Coronary artery (tissue), 2 donors: ENCODE measurements at regions not wholly inside any gene's neighbourhood (a gene's known extent, or its start where the extent isn't known, plus 50 kb on each side); places are given as distances from the start of the nearest gene placed in this dataset.

ENCODE experiments used
- DNase-seq: peaks from one replicate; pipeline ENCODE4 v3.0.0-alpha.2; 2017; ENCODE audit warnings: low spot score
- H3K27ac ChIP-seq, 2 donors: fragments of 200-600 bp; sonication (generic); one replicate each; pipeline ENCODE4 v1.5.1; 2016 to 2019
- H3K4me3 ChIP-seq: fragments of 200-600 bp; sonication (generic); 2 replicates; pipeline ENCODE4 v1.5.1; 2016; ENCODE audit warnings: mild to moderate bottlenecking, moderate library complexity
- TF ChIP-seq, protein P1 (sequence below): fragments of 200-600 bp; sonication (generic); IDR thresholded peaks from one replicate; pipeline ENCODE4 v1.5.1; 2019; ENCODE audit warnings: antibody characterized with exemption

GRCh38 chr13:26921918-26922317, 161.3 kb upstream of the GPR12 start:
- no peak for DNase-seq
- TF ChIP-seq, protein P1, sequence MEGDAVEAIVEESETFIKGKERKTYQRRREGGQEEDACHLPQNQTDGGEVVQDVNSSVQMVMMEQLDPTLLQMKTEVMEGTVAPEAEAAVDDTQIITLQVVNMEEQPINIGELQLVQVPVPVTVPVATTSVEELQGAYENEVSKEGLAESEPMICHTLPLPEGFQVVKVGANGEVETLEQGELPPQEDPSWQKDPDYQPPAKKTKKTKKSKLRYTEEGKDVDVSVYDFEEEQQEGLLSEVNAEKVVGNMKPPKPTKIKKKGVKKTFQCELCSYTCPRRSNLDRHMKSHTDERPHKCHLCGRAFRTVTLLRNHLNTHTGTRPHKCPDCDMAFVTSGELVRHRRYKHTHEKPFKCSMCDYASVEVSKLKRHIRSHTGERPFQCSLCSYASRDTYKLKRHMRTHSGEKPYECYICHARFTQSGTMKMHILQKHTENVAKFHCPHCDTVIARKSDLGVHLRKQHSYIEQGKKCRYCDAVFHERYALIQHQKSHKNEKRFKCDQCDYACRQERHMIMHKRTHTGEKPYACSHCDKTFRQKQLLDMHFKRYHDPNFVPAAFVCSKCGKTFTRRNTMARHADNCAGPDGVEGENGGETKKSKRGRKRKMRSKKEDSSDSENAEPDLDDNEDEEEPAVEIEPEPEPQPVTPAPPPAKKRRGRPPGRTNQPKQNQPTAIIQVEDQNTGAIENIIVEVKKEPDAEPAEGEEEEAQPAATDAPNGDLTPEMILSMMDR = no peak
- Histone ChIP-seq H3K4me3 (no peak overlapping the region), H3K27ac (no peak overlapping the region)

DNA sequence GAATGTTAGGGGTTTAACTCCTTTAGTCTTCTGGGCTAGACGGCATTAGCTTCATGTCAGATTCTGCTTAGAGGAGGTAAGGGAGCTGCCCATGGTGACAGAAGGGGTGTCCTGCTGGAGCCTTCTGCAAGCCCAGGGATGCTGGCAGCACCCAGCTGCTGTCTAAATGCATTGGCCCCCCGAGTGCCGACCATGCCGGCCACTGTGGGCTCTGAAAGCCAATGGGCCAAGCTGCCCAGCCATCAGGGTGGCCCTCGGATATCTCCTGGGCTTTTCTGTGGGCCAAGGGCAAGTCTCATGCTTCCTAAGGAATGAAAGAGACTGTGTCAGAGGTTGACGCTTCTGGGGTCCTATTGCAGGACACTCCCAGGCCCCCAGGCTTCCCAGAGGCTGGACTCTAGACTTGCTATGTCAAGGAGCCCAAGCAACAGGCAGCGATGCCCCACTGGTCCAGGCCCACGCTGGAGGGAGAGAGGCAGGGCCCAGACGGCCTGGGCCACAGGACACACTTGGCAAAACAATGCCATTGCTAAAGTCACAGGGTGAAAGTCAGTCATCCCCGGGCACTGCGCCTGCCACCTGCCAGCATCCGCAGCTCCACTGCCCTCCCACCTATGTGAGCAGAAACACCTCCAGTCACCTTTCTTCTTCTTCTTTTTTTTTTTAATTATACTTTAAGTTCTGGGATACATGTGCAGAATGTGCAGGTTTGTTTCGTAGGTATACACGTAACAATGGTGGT, 160.2 kb upstream of the GPR12 start:
- no peak overlapping the region for H3K27ac ChIP-seq
- TF ChIP-seq, protein P1 = no peak
- no peak overlapping the region for H3K4me3 ChIP-seq
- peak; percentile 35 for DNase-seq

GRCh38 chr13:26919732-26920131, 159.1 kb upstream of the GPR12 start:
- Histone ChIP-seq H3K27ac (no peak overlapping the region), H3K4me3 (no peak overlapping the region)
- no peak for DNase-seq
- TF ChIP-seq, protein P1 = no peak

- TF ChIP-seq, protein P1 = no peak
- no peak for DNase-seq
- Histone ChIP-seq H3K4me3 (no peak overlapping the region), H3K27ac (no peak overlapping the region)
Measured at GRCh38 chr13:26919311-26919710, 158.7 kb upstream of the GPR12 start.

GRCh38 chr13:26914624-26915023, 154.0 kb upstream of the GPR12 start:
- Histone ChIP-seq H3K4me3 (no peak overlapping the region), H3K27ac (no peak overlapping the region)
- TF ChIP-seq, protein P1 = no peak
- peak; percentile 12 for DNase-seq

GRCh38 chr13:26914148-26914547, 153.6 kb upstream of the GPR12 start:
- no peak overlapping the region for H3K4me3 ChIP-seq
- H3K27ac ChIP-seq = no peak overlapping the region
- no peak for DNase-seq
- TF ChIP-seq, protein P1 = no peak

GRCh38 chr13:26910754-26911465, 150.3 kb upstream of the GPR12 start:
- DNase-seq = peak; percentile 36
- Histone ChIP-seq H3K4me3 (no peak overlapping the region), H3K27ac (no peak overlapping the region)
- TF ChIP-seq, protein P1 = no peak
